GM23338 (cell line): ENCODE measurements at regions not wholly inside any gene's neighbourhood (a gene's known extent, or its start where the extent isn't known, plus 50 kb on each side); places are given as distances from the start of the nearest gene placed in this dataset.

Experiments used
- CREB1 ChIP-seq: fragments of 250-450 bp; sonication (Bioruptor Pico); IDR thresholded peaks from 2 replicates; pipeline ENCODE4 v1.5.0; 2020; ENCODE audit warnings: low read depth, mild to moderate bottlenecking, moderate library complexity
- EZH2 ChIP-seq: fragments of 200-600 bp; sonication (generic); IDR thresholded peaks from one replicate; pipeline ENCODE4 v1.8.0; 2017; ENCODE audit warnings: antibody characterized with exemption, mild to moderate bottlenecking, low read depth; ENCODE audit not compliant: unreplicated experiment
- POLR2AphosphoS5 ChIP-seq: IDR thresholded peaks from 2 replicates; pipeline ENCODE4 v1.6.1; 2016; ENCODE audit warnings: antibody characterized with exemption, low read depth
- ZNF331 ChIP-seq: fragments of 250-450 bp; sonication (Bioruptor Pico); IDR thresholded peaks from 2 replicates; pipeline ENCODE4 v1.5.0; 2020; ENCODE audit warnings: low read depth, mild to moderate bottlenecking, moderate library complexity
- TF ChIP-seq, protein P1 (sequence below), 2 experiments: fragments of 200-600 bp in 1 of 2; sonication (generic) in 1 of 2; conservative IDR thresholded peaks; 2 replicates each; pipeline versions ENCODE4 v1.5.1 to v1.6.1; 2016 to 2017; ENCODE audit warnings: antibody characterized with exemption in 2 of 2, low read depth in 2 of 2, mild to moderate bottlenecking in 2 of 2, moderate library complexity in 1 of 2
- TF ChIP-seq, protein P2 (sequence below): IDR thresholded peaks from one replicate; pipeline ENCODE4 v1.6.1; 2018; ENCODE audit warnings: antibody characterized with exemption; ENCODE audit not compliant: unreplicated experiment

DNA sequence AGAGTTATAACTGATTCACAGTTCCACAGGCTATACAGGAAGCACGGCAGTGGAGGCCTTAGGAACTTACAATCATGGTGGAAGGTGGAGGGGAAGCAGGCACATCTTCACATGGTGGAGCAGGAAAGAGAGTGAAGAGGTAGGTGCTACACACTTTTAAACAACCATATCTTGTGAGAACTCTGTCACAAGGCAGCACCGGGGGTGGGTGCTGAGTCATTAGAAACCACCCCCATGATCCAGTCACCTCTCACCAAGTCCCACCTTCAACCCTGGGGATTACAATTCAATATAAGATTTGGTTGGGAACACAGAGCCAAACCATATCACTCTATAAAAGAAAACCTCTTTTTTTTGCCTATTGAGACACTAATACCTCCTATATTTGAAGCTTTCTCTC is 1108.5 kb upstream of the CDH2 start:
- TF ChIP-seq EZH2 (no peak), CREB1 (CRISPR knock-in tag) (no peak), POLR2AphosphoS5 (no peak), ZNF331 (CRISPR knock-in tag) (no peak)
- TF ChIP-seq, protein P1, sequence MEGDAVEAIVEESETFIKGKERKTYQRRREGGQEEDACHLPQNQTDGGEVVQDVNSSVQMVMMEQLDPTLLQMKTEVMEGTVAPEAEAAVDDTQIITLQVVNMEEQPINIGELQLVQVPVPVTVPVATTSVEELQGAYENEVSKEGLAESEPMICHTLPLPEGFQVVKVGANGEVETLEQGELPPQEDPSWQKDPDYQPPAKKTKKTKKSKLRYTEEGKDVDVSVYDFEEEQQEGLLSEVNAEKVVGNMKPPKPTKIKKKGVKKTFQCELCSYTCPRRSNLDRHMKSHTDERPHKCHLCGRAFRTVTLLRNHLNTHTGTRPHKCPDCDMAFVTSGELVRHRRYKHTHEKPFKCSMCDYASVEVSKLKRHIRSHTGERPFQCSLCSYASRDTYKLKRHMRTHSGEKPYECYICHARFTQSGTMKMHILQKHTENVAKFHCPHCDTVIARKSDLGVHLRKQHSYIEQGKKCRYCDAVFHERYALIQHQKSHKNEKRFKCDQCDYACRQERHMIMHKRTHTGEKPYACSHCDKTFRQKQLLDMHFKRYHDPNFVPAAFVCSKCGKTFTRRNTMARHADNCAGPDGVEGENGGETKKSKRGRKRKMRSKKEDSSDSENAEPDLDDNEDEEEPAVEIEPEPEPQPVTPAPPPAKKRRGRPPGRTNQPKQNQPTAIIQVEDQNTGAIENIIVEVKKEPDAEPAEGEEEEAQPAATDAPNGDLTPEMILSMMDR (conservative IDR thresholded peaks at IDR 0.05; ENCODE audit: low read depth in 2 of 2) = no peak
- TF ChIP-seq, protein P2, sequence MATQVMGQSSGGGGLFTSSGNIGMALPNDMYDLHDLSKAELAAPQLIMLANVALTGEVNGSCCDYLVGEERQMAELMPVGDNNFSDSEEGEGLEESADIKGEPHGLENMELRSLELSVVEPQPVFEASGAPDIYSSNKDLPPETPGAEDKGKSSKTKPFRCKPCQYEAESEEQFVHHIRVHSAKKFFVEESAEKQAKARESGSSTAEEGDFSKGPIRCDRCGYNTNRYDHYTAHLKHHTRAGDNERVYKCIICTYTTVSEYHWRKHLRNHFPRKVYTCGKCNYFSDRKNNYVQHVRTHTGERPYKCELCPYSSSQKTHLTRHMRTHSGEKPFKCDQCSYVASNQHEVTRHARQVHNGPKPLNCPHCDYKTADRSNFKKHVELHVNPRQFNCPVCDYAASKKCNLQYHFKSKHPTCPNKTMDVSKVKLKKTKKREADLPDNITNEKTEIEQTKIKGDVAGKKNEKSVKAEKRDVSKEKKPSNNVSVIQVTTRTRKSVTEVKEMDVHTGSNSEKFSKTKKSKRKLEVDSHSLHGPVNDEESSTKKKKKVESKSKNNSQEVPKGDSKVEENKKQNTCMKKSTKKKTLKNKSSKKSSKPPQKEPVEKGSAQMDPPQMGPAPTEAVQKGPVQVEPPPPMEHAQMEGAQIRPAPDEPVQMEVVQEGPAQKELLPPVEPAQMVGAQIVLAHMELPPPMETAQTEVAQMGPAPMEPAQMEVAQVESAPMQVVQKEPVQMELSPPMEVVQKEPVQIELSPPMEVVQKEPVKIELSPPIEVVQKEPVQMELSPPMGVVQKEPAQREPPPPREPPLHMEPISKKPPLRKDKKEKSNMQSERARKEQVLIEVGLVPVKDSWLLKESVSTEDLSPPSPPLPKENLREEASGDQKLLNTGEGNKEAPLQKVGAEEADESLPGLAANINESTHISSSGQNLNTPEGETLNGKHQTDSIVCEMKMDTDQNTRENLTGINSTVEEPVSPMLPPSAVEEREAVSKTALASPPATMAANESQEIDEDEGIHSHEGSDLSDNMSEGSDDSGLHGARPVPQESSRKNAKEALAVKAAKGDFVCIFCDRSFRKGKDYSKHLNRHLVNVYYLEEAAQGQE = no peak
